Calu3 (cell line): ENCODE measurements at regions not wholly inside any gene's neighbourhood (a gene's known extent, or its start where the extent isn't known, plus 50 kb on each side); places are given as distances from the start of the nearest gene placed in this dataset.

ENCODE experiments used
- BruUV-seq: library from RNA; stranded (reverse); fragments of 400-500 nt; replicated peaks from 2 replicates; lab custom pipeline; 2021; lab: Mats Ljungman, UMichigan
- CTCF ChIA-PET: fragments of 300-600 bp; sonication (Branson Sonifier 250); formaldehyde crosslinking; loops from one replicate; lab custom pipeline; 2022; ENCODE audit warnings: antibody characterized with exemption; lab: Charles Lee
- DNase-seq: peaks from one replicate; pipeline ENCODE4 v3.0.0; 2022
- H3K27ac Mint-ChIP-seq: one replicate; pipeline ENCODE4 v1.8.0; 2022; ENCODE audit warnings: mixed read lengths; ENCODE audit not compliant: unreplicated experiment
- H3K27me3 Mint-ChIP-seq: one replicate; pipeline ENCODE4 v1.8.0; 2022; ENCODE audit warnings: mixed read lengths; ENCODE audit not compliant: unreplicated experiment
- H3K36me3 Mint-ChIP-seq: one replicate; pipeline ENCODE4 v1.8.0; 2022; ENCODE audit warnings: mild to moderate bottlenecking, moderate library complexity, mixed read lengths; ENCODE audit not compliant: insufficient read depth, unreplicated experiment
- H3K4me1 Mint-ChIP-seq: one replicate; pipeline ENCODE4 v1.8.0; 2022; ENCODE audit warnings: mild to moderate bottlenecking, low read depth, mixed read lengths; ENCODE audit not compliant: unreplicated experiment
- H3K4me3 Mint-ChIP-seq: one replicate; pipeline ENCODE4 v1.8.0; 2022; ENCODE audit warnings: mild to moderate bottlenecking, low read depth, moderate library complexity, mixed read lengths; ENCODE audit not compliant: unreplicated experiment
- H3K9me3 Mint-ChIP-seq: one replicate; pipeline ENCODE4 v1.8.0; 2022; ENCODE audit warnings: low read depth, mixed read lengths; ENCODE audit not compliant: unreplicated experiment
- intact Hi-C: fragments of 100-400 bp; cut with micrococcal nuclease; formaldehyde crosslinking; loops from one replicate; pipeline ENCODE4 v1.10.0; 2022; ENCODE audit not compliant: unreplicated experiment
- TF ChIP-seq, protein P1 (sequence below): fragments of 200-600 bp; IDR thresholded peaks from one replicate; pipeline ENCODE4 v1.8.0; 2022; ENCODE audit warnings: antibody characterized with exemption; ENCODE audit not compliant: unreplicated experiment

DNA sequence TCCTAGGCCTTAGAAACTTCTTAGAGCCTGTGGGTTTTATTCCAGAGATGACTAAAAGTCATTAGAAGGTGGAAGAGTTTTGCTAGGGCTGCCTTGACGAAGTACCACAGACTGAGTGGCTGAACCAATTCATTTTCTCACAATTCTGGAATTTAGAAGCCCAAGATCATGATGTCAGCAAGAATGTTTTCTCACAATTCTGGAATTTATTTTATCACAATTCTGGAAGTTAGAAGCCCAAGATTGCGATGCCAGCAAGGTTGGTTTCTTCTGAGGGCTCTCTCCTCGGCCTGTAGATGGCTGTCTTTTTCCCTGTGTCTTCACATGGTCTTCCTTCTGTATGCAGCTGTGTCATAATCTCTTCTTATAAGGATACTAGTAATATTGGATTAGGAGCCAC, 672.9 kb upstream of the MARCKS start:
- TF ChIP-seq, protein P1, sequence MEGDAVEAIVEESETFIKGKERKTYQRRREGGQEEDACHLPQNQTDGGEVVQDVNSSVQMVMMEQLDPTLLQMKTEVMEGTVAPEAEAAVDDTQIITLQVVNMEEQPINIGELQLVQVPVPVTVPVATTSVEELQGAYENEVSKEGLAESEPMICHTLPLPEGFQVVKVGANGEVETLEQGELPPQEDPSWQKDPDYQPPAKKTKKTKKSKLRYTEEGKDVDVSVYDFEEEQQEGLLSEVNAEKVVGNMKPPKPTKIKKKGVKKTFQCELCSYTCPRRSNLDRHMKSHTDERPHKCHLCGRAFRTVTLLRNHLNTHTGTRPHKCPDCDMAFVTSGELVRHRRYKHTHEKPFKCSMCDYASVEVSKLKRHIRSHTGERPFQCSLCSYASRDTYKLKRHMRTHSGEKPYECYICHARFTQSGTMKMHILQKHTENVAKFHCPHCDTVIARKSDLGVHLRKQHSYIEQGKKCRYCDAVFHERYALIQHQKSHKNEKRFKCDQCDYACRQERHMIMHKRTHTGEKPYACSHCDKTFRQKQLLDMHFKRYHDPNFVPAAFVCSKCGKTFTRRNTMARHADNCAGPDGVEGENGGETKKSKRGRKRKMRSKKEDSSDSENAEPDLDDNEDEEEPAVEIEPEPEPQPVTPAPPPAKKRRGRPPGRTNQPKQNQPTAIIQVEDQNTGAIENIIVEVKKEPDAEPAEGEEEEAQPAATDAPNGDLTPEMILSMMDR = no peak
- no peak for DNase-seq
- peaks cover 4% of the 10 kb centered on the region for H3K9me3 Mint-ChIP-seq
- H3K4me3 Mint-ChIP-seq = no peak overlapping the region
- intact Hi-C loops = no loop called here
- H3K27me3 Mint-ChIP-seq = no peaks in the 10 kb centered on the region
- no peak overlapping the region for H3K27ac Mint-ChIP-seq
- H3K36me3 Mint-ChIP-seq = no peaks in the 10 kb centered on the region
- peaks cover 8% of the 10 kb centered on the region for H3K4me1 Mint-ChIP-seq
- CTCF ChIA-PET = no interaction called here
- BruUV-seq = no TSS peak

DNA sequence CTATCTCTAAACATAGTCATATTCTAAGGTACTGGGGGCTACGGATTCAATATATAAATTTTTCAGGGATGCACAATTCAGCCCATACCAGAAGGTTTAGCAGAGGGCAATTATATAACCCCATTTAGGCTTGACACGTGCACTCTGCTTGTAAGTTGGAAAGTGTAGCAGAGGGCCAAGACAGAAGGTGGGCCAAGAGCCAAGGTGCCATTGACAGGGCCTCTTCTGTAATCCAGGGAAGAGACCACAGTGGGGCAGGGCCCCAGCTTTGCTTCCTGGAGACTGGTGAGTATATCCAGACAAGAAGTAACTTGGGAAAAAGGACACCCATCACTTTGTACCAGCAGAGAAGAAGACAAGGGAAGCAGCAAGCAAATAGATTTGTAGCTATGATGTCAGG, 672.4 kb upstream of the MARCKS start:
- Mint-ChIP-seq H3K27ac (no peak overlapping the region), H3K9me3 (peaks cover 4% of the 10 kb centered on the region), H3K27me3 (no peaks in the 10 kb centered on the region), H3K4me1 (peaks cover 8% of the 10 kb centered on the region), H3K4me3 (no peak overlapping the region), H3K36me3 (no peaks in the 10 kb centered on the region)
- intact Hi-C loops = no loop called here
- BruUV-seq = no TSS peak
- TF ChIP-seq, protein P1 = no peak
- no peak for DNase-seq
- CTCF ChIA-PET = no interaction called here

DNA sequence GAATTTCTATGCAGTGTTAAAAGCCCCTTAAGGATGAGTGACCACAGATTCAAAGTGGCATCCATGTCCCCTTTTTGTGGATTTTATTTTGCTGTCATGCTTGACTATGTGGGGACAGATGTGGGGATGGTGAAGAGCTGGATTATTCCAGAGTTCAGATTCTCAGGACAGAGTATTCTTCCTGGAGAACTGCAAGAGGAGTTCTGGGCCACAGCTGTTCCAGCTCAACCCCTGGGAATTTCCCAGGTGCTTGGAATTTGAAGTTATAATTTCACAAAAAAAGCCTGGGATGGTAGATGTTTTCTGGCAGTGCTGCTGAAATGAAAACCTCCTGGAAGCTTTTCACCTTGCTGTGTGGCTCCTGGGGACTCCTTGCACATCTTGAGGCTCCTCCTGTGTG, 671.8 kb upstream of the MARCKS start:
- Mint-ChIP-seq H3K4me3 (no peak overlapping the region), H3K4me1 (peaks cover 8% of the 10 kb centered on the region), H3K27me3 (no peaks in the 10 kb centered on the region), H3K9me3 (peaks cover 4% of the 10 kb centered on the region), H3K27ac (no peak overlapping the region), H3K36me3 (no peaks in the 10 kb centered on the region)
- no peak for DNase-seq
- TF ChIP-seq, protein P1 = no peak
- CTCF ChIA-PET = no interaction called here
- BruUV-seq = no TSS peak
- intact Hi-C loops = no loop called here

DNA sequence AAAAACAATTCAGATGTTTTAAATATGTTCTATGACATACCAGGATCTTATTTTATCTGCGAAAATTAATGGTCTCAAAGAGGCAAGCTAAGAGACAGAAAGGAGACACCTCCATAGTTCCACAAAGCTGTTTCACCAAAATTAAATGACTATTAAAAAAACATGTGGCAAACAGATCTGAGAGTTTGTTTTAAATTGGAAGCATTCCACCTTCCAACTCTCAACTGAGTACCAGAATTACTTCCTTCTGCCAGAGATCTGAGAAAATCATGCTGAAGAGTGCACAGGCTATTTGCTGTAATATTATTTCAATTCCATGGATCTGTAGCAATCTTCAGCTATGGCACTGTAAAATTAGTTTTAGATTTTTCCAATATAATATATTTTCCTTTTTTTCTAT, 669.5 kb upstream of the MARCKS start:
- TF ChIP-seq, protein P1 = no peak
- no peak overlapping the region for H3K27ac Mint-ChIP-seq
- peaks cover 8% of the 10 kb centered on the region for H3K4me1 Mint-ChIP-seq
- DNase-seq = no peak
- no peak overlapping the region for H3K4me3 Mint-ChIP-seq
- no TSS peak for BruUV-seq
- intact Hi-C loops = no loop called here
- H3K36me3 Mint-ChIP-seq = no peaks in the 10 kb centered on the region
- no peaks in the 10 kb centered on the region for H3K27me3 Mint-ChIP-seq
- H3K9me3 Mint-ChIP-seq = peaks cover 4% of the 10 kb centered on the region
- CTCF ChIA-PET = no interaction called here
